GM18508 (cell line): ENCODE measurements at regions not wholly inside any gene's neighbourhood (a gene's known extent, or its start where the extent isn't known, plus 50 kb on each side); places are given as distances from the start of the nearest gene placed in this dataset.
"Not testable (repeated sequence)": the region's sequence is repeated elsewhere in the genome, so short reads cannot be mapped to it uniquely, and the experiment has no call there.

Experiments
- ATAC-seq: cut with Tn5 transposase; IDR thresholded peaks from one replicate; pipeline ENCODE4 v1.9.1; 2021; ENCODE audit warnings: moderate number of reproducible peaks; ENCODE audit not compliant: insufficient read depth, unreplicated experiment

DNA sequence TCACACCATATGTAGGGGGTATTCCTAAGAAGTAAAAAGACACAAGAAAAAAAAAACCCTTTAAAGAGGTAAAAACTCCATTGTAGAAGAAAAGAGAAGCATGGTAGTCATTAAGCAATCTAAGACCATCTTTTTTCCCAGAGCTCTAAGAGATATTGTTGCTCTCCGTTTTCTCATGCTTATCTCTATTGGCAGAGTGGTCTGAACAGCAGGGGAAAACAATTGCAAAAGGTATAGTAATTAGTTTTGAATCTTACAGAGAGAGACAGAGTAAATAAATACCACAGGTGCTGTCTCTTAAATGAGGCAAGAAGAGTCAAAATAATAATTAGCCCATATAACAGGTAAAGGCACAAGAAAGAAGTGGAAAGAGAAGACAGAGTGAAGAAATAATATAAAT lies 821.4 kb upstream of the CA10 start:
- no peak for ATAC-seq

DNA sequence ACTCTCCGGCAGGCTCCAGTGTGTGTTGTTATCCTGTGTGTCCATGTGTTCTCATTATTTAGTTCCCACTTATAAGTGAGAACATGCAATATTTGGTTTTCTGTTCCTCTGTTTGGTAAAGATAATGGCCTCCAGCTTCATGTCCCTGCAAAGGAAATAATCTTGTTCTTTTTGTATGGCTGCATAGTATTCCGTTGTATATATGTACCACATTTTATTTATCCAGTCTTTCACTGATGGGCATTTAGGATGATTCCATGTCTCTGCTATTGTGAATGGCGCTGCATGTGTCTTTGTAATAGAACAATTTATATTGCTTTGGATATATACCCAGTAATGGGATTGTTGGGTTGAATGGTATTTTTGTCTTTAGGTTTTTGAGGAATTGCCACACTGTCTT lies 807.3 kb upstream of the CA10 start:
- ATAC-seq, result no peak

- not testable (repeated sequence) for ATAC-seq
These were observed 803.2 kb upstream of the CA10 start for GRCh38 chr17:52961751-52962150.

DNA sequence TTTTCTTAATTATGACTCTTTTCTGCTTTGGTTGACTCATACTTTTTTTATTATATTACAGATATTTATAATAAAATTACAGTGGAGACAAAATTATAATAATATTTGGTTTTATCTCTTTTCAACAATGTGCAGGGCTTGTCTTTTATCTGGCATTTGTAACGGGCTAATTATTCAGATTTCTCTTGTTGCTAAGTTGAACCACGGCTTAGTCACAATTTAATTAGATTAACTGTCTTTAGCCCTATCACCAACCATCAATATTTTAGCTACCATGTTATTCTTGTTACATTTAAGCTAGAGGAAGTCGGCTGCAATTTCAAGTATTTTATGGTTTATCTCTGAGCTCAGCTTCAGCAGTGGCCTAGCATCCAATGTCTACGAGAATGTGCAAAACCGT lies 798.9 kb upstream of the CA10 start:
- ATAC-seq, result no peak

DNA sequence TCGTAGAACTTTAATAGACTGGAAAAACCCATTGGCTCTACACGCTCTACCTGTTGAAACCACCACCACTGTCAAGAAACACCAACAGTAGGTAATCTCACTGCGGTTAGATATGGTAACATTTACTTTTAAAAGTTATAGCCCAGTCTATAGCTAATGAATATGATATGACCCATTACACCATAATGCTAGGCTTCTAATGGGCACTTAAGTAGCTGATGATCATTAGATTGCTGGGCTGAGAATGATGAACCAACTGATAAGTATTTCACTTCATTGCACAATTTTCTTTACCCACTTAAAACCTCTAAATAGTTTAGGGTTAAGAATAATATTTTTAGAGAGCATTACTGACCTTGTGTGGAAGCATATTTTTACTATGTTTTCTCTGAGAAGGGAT lies 788.9 kb upstream of the CA10 start:
- no peak for ATAC-seq

DNA sequence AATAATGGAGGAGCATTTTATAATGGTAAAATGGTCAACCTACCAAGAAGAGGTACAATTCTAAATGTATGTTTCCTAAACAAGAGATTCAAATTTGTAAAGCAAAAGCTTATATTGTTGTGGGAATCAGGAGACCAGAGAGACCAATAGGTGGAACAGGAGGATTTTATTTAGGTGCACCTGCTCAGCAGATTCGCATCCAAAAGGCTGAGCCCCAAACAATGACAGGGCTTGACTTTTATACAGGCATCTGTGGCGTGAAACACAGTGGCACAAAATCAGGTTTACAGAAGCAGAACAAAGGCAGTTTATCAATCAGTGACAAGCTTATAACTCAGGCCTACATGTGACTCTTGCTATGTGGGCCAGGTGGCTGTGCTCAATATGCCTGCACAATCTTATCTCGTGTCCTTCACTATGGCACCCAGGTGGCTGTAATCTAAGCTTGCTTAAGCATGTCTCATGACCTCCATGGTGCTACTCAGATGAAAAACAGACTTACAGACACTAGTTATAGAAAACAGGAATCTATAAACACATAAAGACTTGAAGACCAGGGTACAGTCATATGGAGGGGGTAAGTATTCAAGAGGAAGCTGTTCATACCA lies 780.2 kb upstream of the CA10 start:
- ATAC-seq, result no peak

GRCh38 chr17:52930581-52930980 lies 772.1 kb upstream of the CA10 start:
- ATAC-seq, result no peak

DNA sequence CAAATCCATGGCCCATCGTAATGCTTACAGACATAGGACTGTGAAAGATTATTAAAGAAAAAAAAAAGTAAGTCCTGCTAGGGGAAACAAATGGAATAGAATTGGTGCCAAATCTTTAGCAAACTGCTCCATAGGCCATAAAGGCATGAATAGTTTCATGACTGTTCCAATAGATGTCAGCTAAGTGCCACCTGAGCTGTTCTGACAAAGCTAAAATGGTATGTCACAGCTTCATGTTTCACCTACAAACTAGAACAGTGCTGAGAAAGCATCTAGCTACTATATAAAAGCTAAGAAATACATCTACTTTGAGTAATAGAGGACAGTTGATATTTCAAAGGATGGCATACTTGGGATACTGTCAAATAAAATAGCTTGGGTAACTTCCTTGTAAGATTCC lies 771.6 kb upstream of the CA10 start:
- ATAC-seq, result no peak

GRCh38 chr17:52923658-52924057 lies 765.1 kb upstream of the CA10 start:
- ATAC-seq, result no peak

GRCh38 chr17:52899235-52899634 lies 740.7 kb upstream of the CA10 start:
- no peak for ATAC-seq

GRCh38 chr17:52895272-52895671 lies 736.8 kb upstream of the CA10 start:
- no peak for ATAC-seq

- no peak for ATAC-seq
These were observed 733.8 kb upstream of the CA10 start for GRCh38 chr17:52892334-52892733.

DNA sequence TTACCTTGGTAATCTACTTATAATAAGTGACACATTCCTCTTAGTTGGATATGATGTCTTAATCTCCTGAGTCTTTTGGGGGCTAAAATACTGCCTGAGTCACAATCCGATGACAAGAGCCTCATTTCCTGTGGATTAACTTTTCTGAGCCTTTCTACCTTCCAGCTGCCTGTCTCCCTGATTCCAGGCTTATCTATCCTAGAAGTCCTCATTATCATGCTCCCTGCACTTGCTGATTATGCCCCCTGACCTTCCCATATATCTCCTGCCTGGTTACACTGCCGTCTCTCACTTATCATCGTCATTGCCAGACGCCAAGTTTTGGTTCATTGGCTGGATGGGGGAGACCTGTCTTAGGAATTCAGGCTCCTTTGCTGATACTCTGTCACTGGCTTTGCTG lies 727.4 kb upstream of the CA10 start:
- no peak for ATAC-seq

DNA sequence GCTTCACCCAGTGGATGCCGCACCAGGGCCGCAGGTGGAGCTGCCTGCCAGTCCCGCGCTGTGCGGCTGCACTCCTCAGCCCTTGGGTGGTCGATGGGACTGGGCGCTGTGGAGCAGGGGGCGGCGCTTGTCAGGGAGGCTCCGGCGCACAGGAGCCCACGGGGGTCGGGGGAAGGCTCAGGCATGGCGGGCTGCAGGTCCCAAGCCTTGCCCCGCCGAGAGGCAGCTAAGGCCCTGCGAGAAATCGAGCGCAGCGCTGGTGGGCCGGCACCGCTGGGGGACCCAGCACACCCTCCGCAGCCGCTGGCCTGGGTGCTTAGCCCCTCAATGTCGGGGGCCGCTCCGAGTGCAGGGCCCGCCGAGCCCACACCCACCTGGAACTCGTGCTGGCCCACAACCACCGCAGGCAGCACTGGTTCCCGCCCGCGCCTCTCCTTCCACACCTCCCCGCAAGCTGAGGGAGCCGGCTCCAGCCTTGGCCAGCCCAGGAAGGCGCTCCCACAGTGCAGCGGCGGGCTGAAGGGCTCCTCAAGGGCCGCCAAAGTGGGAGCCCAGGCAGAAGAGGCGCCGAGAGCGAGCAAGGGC lies 725.5 kb upstream of the CA10 start:
- ATAC-seq, result not testable (repeated sequence)

- ATAC-seq, result not testable (repeated sequence)
These were observed 688.3 kb upstream of the CA10 start for GRCh38 chr17:52846767-52847166.

DNA sequence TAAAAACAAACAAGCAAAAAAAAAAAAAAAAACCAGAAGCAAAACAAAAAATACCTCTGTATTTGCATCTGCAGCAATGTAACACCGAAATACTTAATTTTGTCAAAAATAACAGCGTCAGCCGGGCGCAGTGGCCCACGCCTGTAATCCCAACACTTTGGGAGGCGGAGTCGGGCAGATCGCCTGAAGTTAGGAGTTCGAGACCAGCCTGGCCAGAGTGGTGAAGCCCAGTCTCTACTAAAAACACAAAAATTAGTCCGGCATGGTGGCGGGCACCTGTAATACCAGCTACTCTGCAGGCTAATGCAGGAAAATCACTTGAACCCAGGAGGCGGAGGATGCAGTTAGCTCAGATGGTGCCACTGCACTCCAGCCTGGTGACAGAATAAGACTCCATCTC lies 683.5 kb upstream of the CA10 start:
- no peak for ATAC-seq

DNA sequence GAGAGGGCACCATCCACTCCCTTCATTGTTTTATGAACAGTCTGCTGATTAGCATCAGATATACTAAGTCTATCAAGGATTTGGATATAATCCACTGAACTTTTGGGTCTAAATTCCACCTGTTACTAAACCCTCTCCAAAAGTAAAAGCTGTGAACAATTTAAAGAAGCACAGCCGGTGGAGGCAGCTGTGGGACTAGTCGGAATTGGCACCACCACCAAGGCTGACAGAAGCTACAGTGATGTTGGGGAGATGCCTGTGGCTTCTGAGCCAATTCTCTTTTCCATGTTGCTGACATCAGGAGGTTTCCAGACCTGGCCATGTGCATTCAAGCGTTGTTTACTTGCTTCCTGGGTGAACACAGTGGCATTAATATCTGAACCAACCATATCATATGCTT lies 679.0 kb upstream of the CA10 start:
- ATAC-seq, result no peak

DNA sequence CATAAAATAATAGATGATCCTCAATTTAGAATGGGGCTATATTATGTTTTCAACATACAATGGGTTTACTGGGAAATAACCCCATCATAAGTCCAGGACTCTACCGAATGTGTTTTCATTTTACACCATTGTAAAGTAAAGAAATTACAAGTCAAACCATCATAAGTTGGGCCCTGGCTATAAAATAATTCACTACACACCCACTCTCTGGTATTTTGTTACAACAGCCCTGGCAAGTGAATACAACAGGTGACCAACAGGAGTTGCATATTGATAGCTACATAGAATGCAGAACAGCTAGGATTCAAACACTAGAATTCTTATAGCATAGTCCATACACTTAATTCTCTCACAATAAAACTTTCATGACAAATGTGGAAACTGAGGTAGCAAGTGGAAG lies 673.0 kb upstream of the CA10 start:
- no peak for ATAC-seq

DNA sequence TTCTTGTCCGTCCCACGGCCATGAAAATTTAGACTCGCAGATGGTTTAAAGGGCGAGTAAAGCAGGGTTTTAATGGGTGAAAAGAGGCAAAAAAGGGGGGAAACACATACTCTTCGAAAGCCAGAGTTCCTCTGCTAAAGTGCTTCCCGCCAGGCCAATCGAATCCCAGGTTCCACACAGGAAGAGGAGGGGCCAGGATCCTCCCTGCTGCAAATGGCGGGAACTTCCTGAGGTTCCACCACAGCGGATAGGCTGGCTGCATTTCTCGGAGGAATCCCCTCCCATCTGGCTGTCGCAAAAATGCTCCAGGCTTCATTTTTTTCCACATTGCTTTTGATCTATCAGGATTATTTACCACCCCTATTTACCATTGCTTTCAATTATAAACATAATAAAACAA lies 670.1 kb upstream of the CA10 start:
- ATAC-seq, result no peak

- no peak for ATAC-seq
These were observed 669.0 kb upstream of the CA10 start for GRCh38 chr17:52827526-52827925.

DNA sequence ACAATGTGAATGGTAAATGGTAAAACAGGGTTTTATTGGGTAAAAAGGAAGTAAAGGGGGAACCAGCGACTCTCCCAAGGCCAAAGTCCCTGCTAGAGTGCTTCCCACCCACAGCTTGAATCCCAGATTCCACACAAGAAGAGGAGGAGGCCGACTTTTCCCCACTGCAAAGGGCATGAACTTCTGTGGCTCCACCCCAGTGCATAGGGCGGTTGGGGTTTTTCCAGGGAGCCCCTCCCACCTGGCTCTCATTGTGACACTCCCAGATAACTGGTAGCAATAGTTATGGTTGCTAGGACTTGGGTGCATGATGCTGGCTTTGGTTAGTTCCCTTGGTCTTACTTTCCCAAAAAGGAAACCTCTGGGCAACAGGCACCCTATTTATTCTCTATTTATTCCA lies 666.0 kb upstream of the CA10 start:
- ATAC-seq, result no peak

DNA sequence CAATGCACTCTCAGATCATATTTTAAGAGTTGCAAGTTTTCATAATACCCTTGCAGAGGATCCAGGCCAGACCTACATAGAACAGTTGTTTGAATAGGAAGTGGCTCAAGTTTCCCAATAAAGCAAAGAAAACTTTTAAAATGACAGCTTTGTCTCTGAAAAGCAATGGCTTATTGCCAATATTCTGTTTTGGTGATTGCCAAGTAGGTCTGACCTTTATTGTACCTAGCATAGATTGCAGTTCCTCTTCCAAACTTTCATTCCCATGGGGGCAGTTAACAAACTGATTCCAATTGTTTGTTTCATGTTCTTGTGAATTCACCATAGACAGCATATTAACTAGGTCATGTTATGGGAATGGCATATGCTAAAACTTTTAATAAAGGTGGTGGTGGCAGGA lies 664.6 kb upstream of the CA10 start:
- ATAC-seq, result no peak
